H1 (cell line): ENCODE measurements at regions not wholly inside any gene's neighbourhood (a gene's known extent, or its start where the extent isn't known, plus 50 kb on each side); places are given as distances from the start of the nearest gene placed in this dataset.

Source experiments
- ATF2 ChIP-seq: IDR thresholded peaks from 2 replicates; pipeline ENCODE4 v1.6.1; 2012; ENCODE audit warnings: low read length, inconsistent platforms
- CEBPB ChIP-seq: IDR thresholded peaks from 2 replicates; pipeline ENCODE4 v1.6.1; 2012; ENCODE audit warnings: low read depth, low read length
- CTCF ChIP-seq, 3 experiments: IDR thresholded peaks; 1 replicate in 2 of 3; 2 replicates in 1 of 3; pipeline versions ENCODE4 v1.5.1 to v1.6.1; 2011; ENCODE audit warnings: low read length in 3 of 3, mild to moderate bottlenecking in 3 of 3, inconsistent platforms in 2 of 3, low read depth in 1 of 3, moderate library complexity in 1 of 3; ENCODE audit not compliant: insufficient read depth in 1 of 3; ENCODE audit errors: control extremely low read depth in 1 of 3
- E2F6 ChIP-seq: IDR thresholded peaks from 2 replicates; pipeline ENCODE4 v1.6.1; 2012; ENCODE audit warnings: inconsistent platforms
- EZH2 ChIP-seq: fragments of 200-600 bp; sonication (generic); IDR thresholded peaks from 2 replicates; pipeline ENCODE4 v1.7.1; 2012; ENCODE audit warnings: low read depth, mild to moderate bottlenecking, moderate library complexity, low read length, inconsistent platforms; ENCODE audit not compliant: severe bottlenecking
- HDAC2 ChIP-seq, 2 experiments: fragments of 300-600 bp in 1 of 2; sonication (generic) in 1 of 2; IDR thresholded peaks; 2 replicates each; pipeline ENCODE4 v1.6.1; 2011 to 2012; ENCODE audit warnings: low read depth in 2 of 2, low read length in 2 of 2, mild to moderate bottlenecking in 2 of 2, moderate library complexity in 2 of 2, borderline replicate concordance in 1 of 2, inconsistent platforms in 1 of 2
- KDM1A ChIP-seq: fragments of 200-600, 300-600 bp; sonication (generic); IDR thresholded peaks from 2 replicates; pipeline ENCODE4 v1.7.1; 2016; ENCODE audit warnings: mild to moderate bottlenecking, low read length, borderline replicate concordance
- NANOG ChIP-seq: IDR thresholded peaks from 2 replicates; pipeline ENCODE4 v1.6.1; 2011; ENCODE audit warnings: low read length, low read depth, mild to moderate bottlenecking, inconsistent platforms; ENCODE audit not compliant: insufficient read depth, poor library complexity, severe bottlenecking
- POLR2AphosphoS5 ChIP-seq: IDR thresholded peaks from 2 replicates; pipeline ENCODE4 v1.6.1; 2011; ENCODE audit warnings: low read depth, low read length
- SP1 ChIP-seq: IDR thresholded peaks from 2 replicates; pipeline ENCODE4 v1.6.1; 2011; ENCODE audit warnings: low read depth, low read length
- SUZ12 ChIP-seq: fragments of 200-600 bp; sonication (generic); IDR thresholded peaks from 2 replicates; pipeline ENCODE4 v1.6.1; 2012; ENCODE audit warnings: mild to moderate bottlenecking, inconsistent platforms, low read length, moderate library complexity, mixed read lengths
- TAF1 ChIP-seq: IDR thresholded peaks from 2 replicates; pipeline ENCODE4 v1.6.1; 2011; ENCODE audit warnings: mild to moderate bottlenecking, low read depth, low read length

GRCh38 chr14:34164162-34164864 is 213.4 kb upstream of the EGLN3 start:
- TF ChIP-seq CTCF (IDR thresholded peaks at IDR 0.05; ENCODE audit: control extremely low read depth in 1 of 3, insufficient read depth in 1 of 3, low read depth in 1 of 3, low read length in 3 of 3) (no peak), ATF2 (no peak), TAF1 (no peak), POLR2AphosphoS5 (no peak), E2F6 (no peak), EZH2 (no peak), SUZ12 (no peak), SP1 (no peak), HDAC2 (IDR thresholded peaks at IDR 0.05; ENCODE audit: borderline replicate concordance in 1 of 2, low read depth in 2 of 2, low read length in 2 of 2) (no peak), KDM1A (no peak), NANOG (no peak), CEBPB (no peak)
